H1 (cell line): ENCODE measurements at regions not wholly inside any gene's neighbourhood (a gene's known extent, or its start where the extent isn't known, plus 50 kb on each side); places are given as distances from the start of the nearest gene placed in this dataset.

Experiments used
- CBX5 ChIP-seq: fragments of 300-800, 300-1000 bp; sonication (generic); IDR thresholded peaks from 2 replicates; pipeline ENCODE4 v1.7.1; 2016; ENCODE audit warnings: antibody characterized with exemption, low read length, low read depth

- TF ChIP-seq CBX5, result no peak
- TF ChIP-seq, all 59 proteins: peak for 0
Measured at GRCh38 chr22:49070501-49070900, 757.2 kb downstream of the BRD1 start (continued).
